ENCODE measurements at regions not wholly inside any gene's neighbourhood (a gene's known extent, or its start where the extent isn't known, plus 50 kb on each side); places are given as distances from the start of the nearest gene placed in this dataset.

GRCh38 chr9:135255841-135256580 lies 168.5 kb downstream of the OLFM1 start:
- Histone ChIP-seq H3K9me3 (ENCODE audit: low read length) (no peaks in the 10 kb centered on the region), H3K27ac (ENCODE audit: low read length) (no peak overlapping the region), H3K79me2 (replicated peaks; ENCODE audit: insufficient read depth, low read length) (no peaks in the 10 kb centered on the region), H3K36me3 (ENCODE audit: insufficient read depth, low read length) (no peaks in the 10 kb centered on the region), H2AFZ (ENCODE audit: low read depth, low read length) (no peak overlapping the region), H3K4me3 (ENCODE audit: low read length) (no peak overlapping the region), H3K4me2 (ENCODE audit: low read length) (no peak overlapping the region), H3K9ac (ENCODE audit: low read length) (no peak overlapping the region), H4K20me1 (ENCODE audit: insufficient read depth) (no peaks in the 10 kb centered on the region), H3K9me2 (ENCODE audit: insufficient read depth, low read length) (no peaks in the 10 kb centered on the region), H3F3A (ENCODE audit: insufficient read depth, low read length, poor library complexity, severe bottlenecking) (no peaks in the 10 kb centered on the region), H3K27me3 (ENCODE audit: insufficient read depth, low read depth, low read length) (no peaks in the 10 kb centered on the region)
- TF ChIP-seq RAD21 (conservative IDR thresholded peaks at IDR 0.05) (no peak), MXI1 (conservative IDR thresholded peaks at IDR 0.05; ENCODE audit: poor library complexity, severe bottlenecking) (no peak), REST (IDR thresholded peaks at IDR 0.05; ENCODE audit: borderline replicate concordance) (no peak), EZH2 (IDR thresholded peaks at IDR 0.05; ENCODE audit: borderline replicate concordance, insufficient read depth, low read length, poor library complexity, severe bottlenecking) (no peak), EP300 (conservative IDR thresholded peaks at IDR 0.05; ENCODE audit: poor library complexity, severe bottlenecking) (no peak), SMC3 (conservative IDR thresholded peaks at IDR 0.05; ENCODE audit: poor library complexity) (no peak), TAF1 (IDR thresholded peaks at IDR 0.05; ENCODE audit: low read depth) (no peak), CTCF (IDR thresholded peaks at IDR 0.05; ENCODE audit: poor library complexity, severe bottlenecking) (no peak), POLR2AphosphoS5 (IDR thresholded peaks at IDR 0.05) (no peak)

- no peaks in the 10 kb centered on the region for H3K9me3 ChIP-seq (ENCODE audit: low read length)
- no peaks in the 10 kb centered on the region for H3K27me3 ChIP-seq (ENCODE audit: insufficient read depth, low read depth, low read length)
- no peaks in the 10 kb centered on the region for H3F3A ChIP-seq (ENCODE audit: insufficient read depth, low read length, poor library complexity, severe bottlenecking)
- no peaks in the 10 kb centered on the region for H3K36me3 ChIP-seq (ENCODE audit: insufficient read depth, low read length)
- no peaks in the 10 kb centered on the region for H4K20me1 ChIP-seq (ENCODE audit: insufficient read depth)
- H3K79me2 ChIP-seq (replicated peaks; ENCODE audit: insufficient read depth, low read length) = no peaks in the 10 kb centered on the region
- no peak overlapping the region for H3K4me2 ChIP-seq (ENCODE audit: low read length)
- TF ChIP-seq RAD21 (conservative IDR thresholded peaks at IDR 0.05) (no peak), EP300 (conservative IDR thresholded peaks at IDR 0.05; ENCODE audit: poor library complexity, severe bottlenecking) (no peak), TAF1 (IDR thresholded peaks at IDR 0.05; ENCODE audit: low read depth) (no peak), EZH2 (IDR thresholded peaks at IDR 0.05; ENCODE audit: borderline replicate concordance, insufficient read depth, low read length, poor library complexity, severe bottlenecking) (no peak), MXI1 (conservative IDR thresholded peaks at IDR 0.05; ENCODE audit: poor library complexity, severe bottlenecking) (no peak), SMC3 (conservative IDR thresholded peaks at IDR 0.05; ENCODE audit: poor library complexity) (no peak), POLR2AphosphoS5 (IDR thresholded peaks at IDR 0.05) (no peak), CTCF (IDR thresholded peaks at IDR 0.05; ENCODE audit: poor library complexity, severe bottlenecking) (no peak), REST (IDR thresholded peaks at IDR 0.05; ENCODE audit: borderline replicate concordance) (no peak)
- no peak overlapping the region for H3K9ac ChIP-seq (ENCODE audit: low read length)
- no peak overlapping the region for H3K27ac ChIP-seq (ENCODE audit: low read length)
- no peak overlapping the region for H3K4me3 ChIP-seq (ENCODE audit: low read length)
- H2AFZ ChIP-seq (ENCODE audit: low read depth, low read length) = no peak overlapping the region
- H3K9me2 ChIP-seq (ENCODE audit: insufficient read depth, low read length) = no peaks in the 10 kb centered on the region
Measured at GRCh38 chr9:135256581-135257354, 169.3 kb downstream of the OLFM1 start.
